ENCODE measurements at regions not wholly inside any gene's neighbourhood (a gene's known extent, or its start where the extent isn't known, plus 50 kb on each side); places are given as distances from the start of the nearest gene placed in this dataset.

- TF ChIP-seq, protein P1, sequence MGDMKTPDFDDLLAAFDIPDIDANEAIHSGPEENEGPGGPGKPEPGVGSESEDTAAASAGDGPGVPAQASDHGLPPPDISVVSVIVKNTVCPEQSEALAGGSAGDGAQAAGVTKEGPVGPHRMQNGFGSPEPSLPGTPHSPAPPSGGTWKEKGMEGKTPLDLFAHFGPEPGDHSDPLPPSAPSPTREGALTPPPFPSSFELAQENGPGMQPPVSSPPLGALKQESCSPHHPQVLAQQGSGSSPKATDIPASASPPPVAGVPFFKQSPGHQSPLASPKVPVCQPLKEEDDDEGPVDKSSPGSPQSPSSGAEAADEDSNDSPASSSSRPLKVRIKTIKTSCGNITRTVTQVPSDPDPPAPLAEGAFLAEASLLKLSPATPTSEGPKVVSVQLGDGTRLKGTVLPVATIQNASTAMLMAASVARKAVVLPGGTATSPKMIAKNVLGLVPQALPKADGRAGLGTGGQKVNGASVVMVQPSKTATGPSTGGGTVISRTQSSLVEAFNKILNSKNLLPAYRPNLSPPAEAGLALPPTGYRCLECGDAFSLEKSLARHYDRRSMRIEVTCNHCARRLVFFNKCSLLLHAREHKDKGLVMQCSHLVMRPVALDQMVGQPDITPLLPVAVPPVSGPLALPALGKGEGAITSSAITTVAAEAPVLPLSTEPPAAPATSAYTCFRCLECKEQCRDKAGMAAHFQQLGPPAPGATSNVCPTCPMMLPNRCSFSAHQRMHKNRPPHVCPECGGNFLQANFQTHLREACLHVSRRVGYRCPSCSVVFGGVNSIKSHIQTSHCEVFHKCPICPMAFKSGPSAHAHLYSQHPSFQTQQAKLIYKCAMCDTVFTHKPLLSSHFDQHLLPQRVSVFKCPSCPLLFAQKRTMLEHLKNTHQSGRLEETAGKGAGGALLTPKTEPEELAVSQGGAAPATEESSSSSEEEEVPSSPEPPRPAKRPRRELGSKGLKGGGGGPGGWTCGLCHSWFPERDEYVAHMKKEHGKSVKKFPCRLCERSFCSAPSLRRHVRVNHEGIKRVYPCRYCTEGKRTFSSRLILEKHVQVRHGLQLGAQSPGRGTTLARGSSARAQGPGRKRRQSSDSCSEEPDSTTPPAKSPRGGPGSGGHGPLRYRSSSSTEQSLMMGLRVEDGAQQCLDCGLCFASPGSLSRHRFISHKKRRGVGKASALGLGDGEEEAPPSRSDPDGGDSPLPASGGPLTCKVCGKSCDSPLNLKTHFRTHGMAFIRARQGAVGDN (IDR thresholded peaks at IDR 0.05) = no peak
- TF ChIP-seq EP300 (IDR thresholded peaks at IDR 0.05; ENCODE audit: borderline replicate concordance in 1 of 2, control insufficient read depth in 1 of 2, low read depth in 2 of 2, low read length in 2 of 2) (no peak), CBX3 (IDR thresholded peaks at IDR 0.05; ENCODE audit: borderline replicate concordance, low read depth) (no peak), FOXK2 (IDR thresholded peaks at IDR 0.05) (no peak), NRF1 (conservative IDR thresholded peaks at IDR 0.05; ENCODE audit: low read depth, low read length) (no peak)
These were observed 301.1 kb upstream of the LYZL1 start (continued) for GRCh38 chr10:28987555-28988320.

DNA sequence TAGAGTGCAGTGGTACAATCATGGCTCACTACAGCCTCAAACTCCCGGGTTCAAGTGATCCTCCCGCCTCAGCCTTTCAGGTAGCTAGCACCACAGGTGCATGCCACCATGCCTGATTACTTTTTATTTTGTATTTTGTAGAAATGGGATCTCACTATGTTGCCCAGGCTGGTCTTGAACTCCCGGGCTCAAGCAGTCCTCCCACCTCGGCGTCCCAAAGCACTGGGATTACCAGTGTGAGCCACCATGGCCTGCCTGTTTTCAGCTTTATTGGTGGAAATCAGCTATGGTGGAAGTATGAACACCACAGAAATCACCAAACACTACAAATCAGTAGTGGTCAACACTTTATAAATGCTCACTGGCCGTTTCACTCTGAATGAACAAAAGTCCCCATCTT lies 299.9 kb upstream of the LYZL1 start:
- intact Hi-C loops (cut with micrococcal nuclease; ENCODE audit: unreplicated experiment) = no loop called here
- no peak for TF ChIP-seq USF1 (IDR thresholded peaks at IDR 0.05; ENCODE audit: borderline replicate concordance, extremely low read length, insufficient read depth, low read depth, low read length)
- no peak for TF ChIP-seq ZBED1 (IDR thresholded peaks at IDR 0.05; ENCODE audit: borderline replicate concordance)
- no peaks in the 10 kb centered on the region for H3K27me3 ChIP-seq (replicated peaks in 1 of 2; ENCODE audit: control insufficient read depth in 2 of 2, insufficient read depth in 2 of 2, low read length in 1 of 2)
- CTCF ChIA-PET = interaction anchor here (5.0 kb wide), 1 partner anchor 325 kb away, joined by 56 read pairs; no protein-coding TSS in a partner anchor
- H3K4me1 ChIP-seq (ENCODE audit: control insufficient read depth, insufficient read depth, low read length) = no peaks in the 10 kb centered on the region
- no peak overlapping the region for H3K9ac ChIP-seq (ENCODE audit: control insufficient read depth, insufficient read depth, low read length)
- no peaks in the 10 kb centered on the region for H3K9me3 ChIP-seq (replicated peaks; ENCODE audit: control insufficient read depth, insufficient read depth, low read length)
- H3K4me2 ChIP-seq (ENCODE audit: control insufficient read depth, insufficient read depth) = no peak overlapping the region
- H2AFZ ChIP-seq (ENCODE audit: control insufficient read depth, low read depth, low read length) = no peak overlapping the region
- in situ Hi-C loops (cut with MboI) = no loop called here
- ATAC-seq (no peak), DNase-seq (ENCODE audit: low read depth, low spot score) (no peak), FAIRE-seq (no peak)
- H3K36me3 ChIP-seq (ENCODE audit: control insufficient read depth in 2 of 2, insufficient read depth in 2 of 2, low read length in 1 of 2) = no peaks in the 10 kb centered on the region
- H3K27ac ChIP-seq (ENCODE audit: control insufficient read depth, insufficient read depth) = no peak overlapping the region
- no TSS peak for BruUV-seq (replicated peaks)
- 34% methylated on average over 6 of the region's 6 CpGs for WGBS (ENCODE audit: insufficient coverage, insufficient replicate concordance, low lambda C conversion rate, missing lambda C conversion rate)
- POLR2A ChIA-PET = no interaction called here
- no peaks in the 10 kb centered on the region for H4K20me1 ChIP-seq (ENCODE audit: control insufficient read depth, insufficient read depth)
- no peaks in the 10 kb centered on the region for H3K79me2 ChIP-seq (ENCODE audit: control insufficient read depth, insufficient read depth, low read length)
- RAD21 ChIA-PET (ENCODE audit: unreplicated experiment) = interaction anchor here (1.5 kb wide), 1 partner anchor 325 kb away, joined by 3 read pairs; no protein-coding TSS in a partner anchor
- H3K4me3 ChIP-seq = no peak overlapping the region
- SMC1A ChIA-PET (ENCODE audit: uncharacterized antibody, unreplicated experiment) = no interaction called here

Measured in GM12878 (cell line).